Fibroblast of skin of scalp (primary cell): ENCODE measurements at regions not wholly inside any gene's neighbourhood (a gene's known extent, or its start where the extent isn't known, plus 50 kb on each side); places are given as distances from the start of the nearest gene placed in this dataset.
A peak's percentile ranks its signal among the peaks of the same experiment; 100 is the strongest.
"Not testable (repeated sequence)": the region's sequence is repeated elsewhere in the genome, so short reads cannot be mapped to it uniquely, and the experiment has no call there.

Source experiments
- DNase-seq: peaks from one replicate; pipeline ENCODE4 v3.0.0-alpha.2; 2013

DNA sequence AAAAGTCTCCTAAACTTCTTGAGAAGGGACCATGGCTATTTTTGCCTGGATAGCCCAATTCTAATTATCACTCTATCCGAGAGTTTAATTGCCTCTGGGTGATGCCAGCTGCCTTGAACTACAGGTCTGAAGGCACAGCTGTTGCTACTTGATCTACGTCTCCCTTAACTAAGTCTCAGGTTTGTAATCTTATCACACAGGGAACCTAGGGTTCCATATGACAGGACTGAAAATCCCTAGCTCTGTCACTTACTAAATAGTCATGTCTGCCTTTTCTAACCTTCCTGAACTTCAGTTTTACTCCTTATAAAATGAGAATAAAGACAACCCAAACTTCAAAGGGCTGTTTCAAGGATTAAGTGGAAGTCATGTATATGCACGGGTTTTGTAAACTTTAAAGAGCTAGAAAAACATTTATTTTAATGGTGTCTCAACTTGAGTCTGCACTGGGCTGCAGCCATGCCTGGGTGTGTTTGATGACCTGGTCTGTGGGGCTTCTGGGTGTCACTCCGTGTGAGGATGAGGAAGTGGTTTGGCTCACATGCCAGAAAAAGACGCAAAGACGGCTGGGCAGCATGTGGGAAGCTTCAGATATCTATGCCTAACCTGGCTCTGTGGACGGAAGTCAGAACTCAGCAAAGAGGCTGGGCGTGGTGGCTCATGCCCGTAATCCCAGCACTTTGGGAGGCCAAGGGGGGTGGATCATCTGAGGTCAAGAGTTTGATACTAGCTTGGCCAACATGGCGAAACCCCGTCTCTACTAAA, 129.3 kb upstream of the SLC44A1 start:
- DNase-seq, result no peak

DNA sequence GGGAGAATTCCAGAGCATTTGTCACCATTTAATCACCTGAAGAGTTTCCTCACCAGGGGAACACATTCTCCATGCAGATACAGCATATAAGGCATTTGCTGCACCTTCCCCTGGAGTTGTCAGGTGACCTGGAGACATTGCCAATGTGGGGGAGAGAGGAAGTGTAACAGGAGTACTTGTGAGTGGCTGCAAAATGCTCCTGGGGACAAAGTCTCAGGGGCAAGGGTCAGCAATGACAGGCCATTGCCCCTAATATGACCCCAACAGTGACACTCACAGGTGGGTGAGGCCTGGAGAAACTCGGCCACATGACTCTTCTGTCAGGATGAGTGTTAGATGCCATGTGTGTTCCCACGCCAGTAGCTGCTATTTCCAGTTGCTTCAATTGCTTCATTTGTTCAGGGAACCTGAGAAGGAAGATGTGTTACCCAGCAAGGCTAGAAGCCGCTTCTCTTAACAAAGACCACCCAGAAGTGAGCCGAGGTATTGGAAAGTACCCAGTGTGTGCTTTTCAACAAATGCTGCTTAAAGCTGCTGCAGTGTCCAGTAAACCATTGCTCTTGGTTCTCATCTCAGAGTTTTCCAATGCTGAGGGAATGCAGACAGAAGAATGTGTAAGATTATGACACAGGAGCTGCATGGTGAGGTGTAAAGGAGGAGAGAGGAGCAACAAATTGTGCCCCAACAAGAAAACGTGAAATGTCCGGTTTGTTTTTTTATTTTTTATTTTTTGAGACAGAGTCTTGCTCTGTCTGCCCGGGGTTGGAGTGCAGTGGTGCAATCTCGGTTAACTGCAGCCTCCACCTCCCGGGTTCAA, 128.2 kb upstream of the SLC44A1 start:
- DNase-seq, result no peak

DNA sequence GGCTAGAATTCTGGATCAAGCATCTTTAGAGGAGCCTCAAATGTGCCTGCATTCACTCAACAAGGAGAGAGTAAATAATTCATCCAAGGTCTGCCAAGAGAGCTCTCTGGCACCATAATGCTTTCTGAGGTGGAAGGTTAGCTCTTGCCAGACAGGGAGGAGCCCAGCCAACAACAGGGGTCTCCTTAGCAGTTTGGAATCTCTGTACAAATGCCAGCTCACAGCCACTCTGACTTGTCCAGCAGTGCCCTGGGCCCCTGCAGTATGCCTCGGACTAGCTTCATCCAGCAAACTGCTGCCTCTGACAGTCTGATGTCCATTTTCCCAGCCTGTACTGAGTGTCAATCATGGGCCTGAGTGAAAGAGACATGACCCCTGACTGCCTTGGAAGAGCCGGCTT, 127.2 kb upstream of the SLC44A1 start:
- DNase-seq, result no peak

DNA sequence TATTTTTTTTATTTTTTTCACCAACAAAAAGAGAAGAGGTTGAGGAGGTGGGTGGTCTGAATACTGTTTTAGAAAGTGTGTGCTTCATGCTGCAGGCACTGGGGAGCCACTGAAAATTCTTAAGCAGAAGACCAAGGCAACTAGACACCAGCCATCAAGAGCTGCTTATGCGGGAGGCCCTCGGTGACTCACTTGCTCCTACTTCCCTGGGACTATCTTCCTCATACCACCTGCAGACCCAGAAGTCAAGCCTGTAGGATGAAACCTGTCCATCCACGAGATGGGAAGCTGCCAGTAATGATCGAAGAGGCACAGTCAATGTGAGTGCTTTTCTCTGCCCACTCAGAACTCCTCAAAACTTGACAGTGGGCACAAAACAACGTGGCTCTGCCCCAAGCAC, 125.8 kb upstream of the SLC44A1 start:
- DNase-seq, result no peak

DNA sequence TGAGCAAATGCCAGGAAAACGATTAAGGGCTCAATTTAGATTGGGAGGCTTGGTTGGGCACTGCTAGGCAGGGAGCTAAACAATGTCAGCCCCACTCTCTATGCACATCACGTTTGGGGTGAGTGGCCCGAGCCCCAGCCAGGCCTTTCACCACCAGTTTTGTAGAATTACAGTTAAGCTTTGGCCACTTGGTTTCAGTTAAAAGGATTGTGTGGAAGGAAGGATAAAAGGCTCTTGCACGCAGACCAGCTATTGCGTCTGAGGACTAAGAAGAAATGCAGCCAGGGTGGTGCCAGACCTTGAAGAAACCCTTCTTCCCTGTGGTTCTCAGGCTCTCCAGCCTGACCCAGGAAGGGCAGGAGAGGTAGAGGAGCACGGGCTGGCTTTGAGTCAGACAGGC, 125.3 kb upstream of the SLC44A1 start:
- no peak for DNase-seq

DNA sequence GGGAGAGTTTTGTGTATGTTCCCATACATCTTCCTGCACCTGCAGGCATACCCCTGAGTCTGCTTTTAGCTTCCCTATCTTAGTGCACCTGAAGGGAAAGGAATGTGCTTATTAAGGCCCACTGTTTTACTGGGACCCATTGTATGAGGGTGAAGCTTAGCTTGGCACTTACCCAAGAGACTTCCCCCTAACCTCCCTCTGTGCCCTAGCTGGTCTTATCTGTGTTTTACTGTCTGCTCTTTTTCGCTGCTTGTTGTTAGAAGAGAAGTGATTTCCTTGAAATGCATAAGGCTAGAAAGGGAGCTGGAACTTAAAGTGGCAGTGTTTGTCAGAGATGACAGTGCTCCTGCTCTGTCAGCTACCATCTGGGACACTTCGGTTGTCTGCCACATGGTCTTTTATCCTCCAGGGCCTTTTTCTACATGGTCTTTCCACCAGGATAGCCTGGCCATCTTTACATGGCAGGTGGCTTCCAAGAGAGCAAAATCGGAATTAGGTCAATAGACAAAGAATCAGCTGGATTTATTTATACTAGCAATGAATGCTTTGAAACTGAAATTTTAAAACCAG, 122.5 kb upstream of the SLC44A1 start:
- no peak for DNase-seq

DNA sequence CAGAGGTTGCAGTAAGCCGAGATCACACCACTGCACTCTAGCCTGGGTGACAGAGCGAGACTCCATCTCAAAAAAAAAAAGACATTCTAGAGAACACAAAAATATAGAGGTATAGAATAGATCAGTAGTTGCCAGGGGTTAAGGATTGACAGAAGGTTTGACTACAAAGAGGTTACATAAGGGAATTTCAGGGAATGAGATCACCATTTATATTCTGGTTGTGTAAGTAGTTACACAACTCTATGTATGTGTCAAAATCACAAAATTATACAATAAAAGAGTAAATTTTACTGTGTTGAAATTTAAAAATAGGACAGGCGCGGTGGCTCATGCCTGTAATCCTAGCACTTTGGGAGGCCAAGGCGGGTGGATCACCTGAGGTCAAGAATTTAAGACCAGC, 119.9 kb upstream of the SLC44A1 start:
- DNase-seq, result not testable (repeated sequence)

DNA sequence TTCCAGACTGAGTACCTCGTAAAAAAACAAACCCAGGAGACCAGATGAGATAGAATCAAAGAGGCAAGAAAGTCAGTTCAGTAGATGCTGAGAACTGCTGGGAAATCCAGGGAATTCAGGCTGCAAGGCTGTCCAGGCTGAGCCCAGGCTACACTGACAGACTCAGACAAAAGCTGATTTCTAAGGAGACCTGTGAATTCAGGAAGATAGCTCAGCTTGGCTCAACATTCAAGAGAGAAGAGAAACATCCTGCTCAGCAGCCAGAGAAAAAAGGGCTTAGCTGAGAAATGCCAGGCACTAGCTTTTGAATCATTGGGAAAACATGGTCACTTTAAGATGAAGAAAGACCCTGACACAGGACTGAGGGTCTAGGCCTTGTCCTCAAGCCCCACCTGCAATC, 118.2 kb upstream of the SLC44A1 start:
- no peak for DNase-seq

DNA sequence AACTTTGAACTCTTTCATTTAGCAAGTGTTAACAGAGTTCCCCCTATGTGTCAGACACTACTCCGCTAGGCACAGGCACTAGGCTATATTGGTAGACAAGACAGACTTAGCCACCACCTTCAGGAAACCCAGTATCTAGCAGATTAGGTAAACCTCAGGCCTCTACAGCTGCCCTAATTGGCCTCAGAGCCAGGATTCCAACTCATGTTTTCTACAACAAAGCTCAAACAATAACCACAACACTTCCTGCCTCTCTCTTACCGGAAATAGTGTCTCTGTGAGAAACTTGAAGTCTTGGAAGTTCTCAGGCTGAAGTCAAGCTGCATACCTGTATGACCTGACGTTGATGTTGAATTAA, 116.6 kb upstream of the SLC44A1 start:
- no peak for DNase-seq

DNA sequence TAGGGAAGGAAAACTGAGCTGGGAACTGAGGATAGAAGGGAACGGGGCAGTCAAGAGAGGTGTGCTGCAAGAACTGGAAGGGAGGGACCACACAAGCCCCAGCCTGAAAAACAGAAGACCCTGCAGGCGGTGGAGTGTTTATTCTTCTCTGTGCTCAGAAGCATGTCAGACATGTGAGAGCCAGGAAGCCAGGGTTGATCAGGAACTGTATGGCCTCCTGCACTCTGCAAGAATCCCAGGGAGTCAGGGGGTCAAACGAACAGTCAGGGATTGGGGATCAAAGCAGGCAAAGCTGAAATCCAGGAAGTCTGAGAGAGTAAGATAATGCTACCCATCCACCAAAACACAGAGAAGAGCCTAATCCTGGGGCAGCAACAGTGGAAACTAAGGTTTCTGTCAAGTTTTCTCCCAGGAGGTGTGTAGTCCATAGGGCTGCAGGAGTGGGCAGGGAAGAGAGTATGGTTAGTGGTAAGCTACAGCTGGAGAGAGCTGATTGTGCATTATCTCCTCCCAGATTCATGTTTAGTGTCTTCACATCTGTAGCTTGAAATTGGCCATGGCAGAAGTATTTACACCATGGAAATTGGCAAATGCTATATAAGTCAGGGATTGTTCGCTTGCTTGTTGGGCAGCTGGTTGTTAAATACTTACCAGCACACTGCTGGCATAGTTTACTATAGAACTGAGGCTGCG, 115.4 kb upstream of the SLC44A1 start:
- DNase-seq, result no peak

DNA sequence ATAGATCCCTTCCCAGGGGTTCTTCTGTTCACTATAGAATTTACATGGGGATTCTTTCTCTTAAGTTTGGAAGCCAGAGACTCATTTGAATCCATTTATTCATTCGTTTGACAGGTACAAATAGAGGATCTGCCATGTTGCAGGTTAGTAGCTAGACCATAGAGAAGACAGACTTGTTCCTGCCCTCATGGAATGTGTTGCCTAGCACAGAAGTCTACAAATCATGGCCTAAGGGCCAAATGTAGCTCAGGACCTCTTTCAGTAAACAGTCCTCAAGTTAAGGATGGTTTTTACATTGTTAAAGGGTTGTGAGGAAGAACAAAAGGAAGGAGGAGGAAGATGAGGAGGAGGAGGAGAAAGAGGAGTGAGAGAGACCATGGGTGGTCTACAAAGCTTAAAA, 114.7 kb upstream of the SLC44A1 start:
- no peak for DNase-seq

DNA sequence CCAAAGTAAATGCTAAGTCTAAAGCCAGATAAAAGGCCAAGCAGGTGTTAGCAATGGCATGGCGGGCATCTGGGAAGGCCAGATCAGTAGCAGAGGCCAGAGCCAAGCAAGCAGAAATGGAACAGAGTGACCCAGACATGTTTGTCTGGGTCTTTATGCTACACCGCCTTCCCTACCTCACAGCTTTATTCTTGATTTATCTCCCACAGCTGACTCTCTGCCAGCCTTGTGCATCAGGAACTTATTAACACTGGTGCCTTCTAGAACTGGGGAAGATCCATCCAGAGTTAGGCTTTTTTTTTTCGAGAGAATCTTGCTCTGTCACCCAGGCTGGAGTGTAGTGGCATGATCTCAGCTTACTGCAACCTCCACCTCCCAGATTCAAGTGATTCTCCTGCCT, 112.5 kb upstream of the SLC44A1 start:
- peak; percentile 40 for DNase-seq

DNA sequence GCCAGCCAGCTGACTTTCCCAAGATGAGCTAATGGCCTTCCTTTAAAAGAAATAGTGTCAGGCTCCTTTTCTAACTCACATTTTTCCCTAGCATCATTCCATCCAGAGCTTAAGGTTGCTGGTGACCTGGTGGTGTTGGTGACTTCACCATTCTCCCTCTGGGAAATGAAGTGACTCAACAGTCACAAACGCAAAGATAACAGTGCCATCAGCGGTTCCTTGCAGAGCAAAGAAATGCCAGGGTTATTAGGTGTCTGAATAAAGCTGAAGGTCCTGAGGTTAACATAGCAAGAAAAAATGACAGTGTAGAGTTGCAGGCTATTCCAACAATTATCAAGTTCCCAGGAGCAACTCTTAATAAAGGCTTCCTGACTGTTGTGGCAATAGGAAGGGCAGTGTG, 111.8 kb upstream of the SLC44A1 start:
- DNase-seq, result peak; percentile 91

DNA sequence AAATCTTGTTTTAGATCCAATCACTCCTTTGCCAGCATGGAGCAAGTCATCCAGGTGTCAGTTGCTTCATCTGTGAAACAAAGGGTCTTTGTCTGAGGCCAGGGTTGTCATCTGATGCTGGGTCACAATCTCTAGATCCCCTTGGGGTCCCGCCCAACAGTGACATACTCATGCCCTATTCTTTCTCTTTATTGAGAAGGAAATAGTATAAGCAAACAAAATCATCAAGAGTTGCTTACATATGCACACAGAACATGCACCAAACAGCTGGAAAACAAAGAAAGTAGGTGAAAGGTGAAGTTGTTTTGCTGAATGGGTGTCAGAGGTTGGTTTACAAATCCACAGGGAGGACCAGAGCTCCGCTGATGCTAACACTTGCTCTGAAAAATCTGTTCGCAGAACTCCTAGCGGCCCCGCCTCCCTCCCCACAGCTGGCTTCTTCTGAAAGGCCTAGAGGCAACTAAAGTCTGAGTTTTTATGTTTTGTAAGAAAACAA, 106.1 kb upstream of the SLC44A1 start:
- peak; percentile 64 for DNase-seq

DNA sequence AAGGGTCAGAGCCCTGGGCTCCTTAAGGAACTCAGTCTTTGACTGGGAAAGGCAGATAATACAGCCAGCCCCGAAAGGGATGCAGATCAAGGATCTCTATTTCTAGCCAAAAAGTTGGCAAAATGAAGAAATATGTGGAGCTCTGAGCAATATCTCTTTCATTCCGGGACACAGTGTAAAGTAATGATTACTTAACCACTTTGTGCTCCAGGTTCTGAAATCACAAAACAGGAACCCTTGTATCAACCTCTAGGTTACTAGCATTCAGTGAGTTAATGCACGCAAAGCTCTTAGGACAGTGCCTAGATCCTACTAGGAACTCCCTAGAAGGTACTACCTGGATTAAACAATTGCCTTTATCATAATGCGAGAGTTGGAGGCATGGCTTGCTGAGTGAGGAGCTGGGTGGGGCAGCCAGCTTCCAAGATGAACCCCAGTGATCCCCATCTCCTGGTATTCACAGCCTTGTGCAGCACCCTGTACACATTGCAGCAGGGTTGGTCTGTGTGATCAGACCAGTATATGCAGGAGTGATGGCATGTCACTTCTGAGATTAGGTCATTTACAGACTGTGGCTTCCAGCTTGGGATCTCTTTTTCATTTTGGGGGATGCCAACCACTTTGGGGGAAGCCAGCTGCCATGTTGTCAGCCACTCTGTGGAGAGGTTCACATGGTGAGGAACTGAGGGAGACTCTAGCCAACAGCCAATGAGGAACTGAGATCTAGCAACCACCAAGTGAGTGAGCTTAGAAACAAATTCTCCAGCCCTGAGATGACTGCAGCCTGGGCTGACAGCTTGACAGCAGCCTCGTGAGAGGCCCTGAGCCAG, 103.1 kb upstream of the SLC44A1 start:
- no peak for DNase-seq

DNA sequence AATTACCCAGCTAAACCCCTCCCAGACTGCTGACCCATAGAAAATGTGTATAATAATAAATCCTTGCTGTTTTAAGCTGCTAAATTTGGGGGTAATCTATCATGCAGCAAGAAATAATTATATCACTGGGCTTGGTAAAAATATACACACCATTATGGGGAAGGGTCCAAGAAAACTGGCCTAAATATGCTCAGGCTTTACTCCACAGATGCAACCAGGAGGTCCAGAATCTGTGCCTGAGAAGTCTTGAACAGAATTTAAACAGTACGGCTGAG, 102.5 kb upstream of the SLC44A1 start:
- no peak for DNase-seq

DNA sequence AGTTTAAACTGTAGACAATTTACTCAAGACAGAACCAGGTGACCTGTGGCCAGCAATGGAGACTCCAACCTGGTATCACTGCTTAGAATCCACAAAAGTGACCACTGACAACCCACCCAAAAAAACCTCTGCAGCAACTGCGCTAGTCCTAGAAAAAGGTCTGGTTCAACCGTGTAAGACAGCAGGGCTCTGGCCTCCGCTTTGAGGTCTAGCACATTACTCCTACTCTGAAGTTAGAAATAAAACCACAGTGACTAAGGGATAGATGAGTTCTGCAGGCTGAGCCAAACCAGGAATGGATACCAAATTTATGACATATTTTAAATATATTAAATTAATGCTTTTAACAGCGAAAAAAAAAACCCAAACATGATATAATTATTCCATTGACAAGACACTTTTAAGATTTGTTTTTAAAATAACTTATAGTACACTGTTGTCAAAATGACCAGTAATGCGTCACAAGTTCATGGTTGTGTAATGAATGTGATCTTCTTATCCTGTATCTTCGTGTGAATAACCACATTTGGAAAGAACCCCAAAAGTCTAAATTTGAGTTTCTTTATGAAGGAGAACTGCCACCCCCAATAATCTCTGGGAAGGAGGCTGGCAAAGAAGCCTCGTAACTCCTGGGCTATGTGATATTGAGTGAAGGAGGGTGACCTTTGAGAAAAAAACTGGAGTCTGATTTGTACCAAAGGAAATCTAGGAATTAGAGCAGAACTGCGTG, 101.9 kb upstream of the SLC44A1 start:
- peak; percentile 55 for DNase-seq

DNA sequence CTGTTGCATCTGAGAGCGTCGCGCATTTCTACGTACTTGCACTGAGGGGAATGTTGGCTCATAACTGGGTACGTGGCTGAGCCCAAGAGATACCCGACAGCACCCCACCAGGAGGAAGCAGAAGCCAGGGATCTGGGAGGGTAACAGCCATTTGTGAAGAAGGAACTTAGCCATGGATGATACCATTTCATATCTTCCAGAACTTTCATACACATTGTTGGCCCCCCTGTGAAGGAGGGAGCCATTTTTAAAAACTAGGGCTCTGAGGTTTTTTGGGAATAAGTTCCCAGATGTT, 101.4 kb upstream of the SLC44A1 start:
- no peak for DNase-seq

DNA sequence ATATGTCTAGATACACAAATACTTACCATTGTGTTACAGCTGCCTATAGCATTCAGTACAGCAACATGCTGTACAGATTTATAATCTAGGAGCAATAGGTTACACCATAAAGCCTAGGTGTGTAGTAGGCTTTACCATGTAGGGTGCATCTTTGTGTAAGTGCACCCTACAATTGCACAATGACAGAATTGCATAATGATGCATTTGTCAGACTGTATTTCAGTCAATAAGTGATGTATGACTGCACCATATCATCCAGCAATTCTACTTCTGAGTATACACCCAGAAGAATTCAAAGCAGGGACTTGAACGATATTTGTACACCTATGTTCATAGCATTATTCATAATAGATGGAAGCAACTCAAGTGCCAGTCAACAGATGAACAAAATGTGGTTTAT, 100.4 kb upstream of the SLC44A1 start:
- DNase-seq, result no peak

DNA sequence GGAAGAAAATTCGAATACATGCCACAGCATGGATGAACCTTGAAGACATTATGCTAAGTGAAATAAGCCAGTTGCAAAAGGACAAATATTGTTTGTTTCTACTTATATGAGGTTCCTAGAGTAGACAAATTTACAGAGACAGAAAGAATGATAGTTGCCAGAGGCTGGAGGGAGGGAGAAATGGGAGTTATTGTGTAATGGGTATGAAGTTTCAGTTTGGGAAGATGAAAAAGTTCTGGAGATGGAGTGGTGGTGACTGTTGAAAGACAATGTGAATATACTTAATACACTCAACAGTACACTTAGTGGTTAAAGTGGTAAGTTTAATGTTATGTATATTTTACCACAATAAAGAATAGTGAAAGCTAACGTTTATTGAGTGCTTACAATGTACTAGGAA, 99.6 kb upstream of the SLC44A1 start:
- no peak for DNase-seq

DNA sequence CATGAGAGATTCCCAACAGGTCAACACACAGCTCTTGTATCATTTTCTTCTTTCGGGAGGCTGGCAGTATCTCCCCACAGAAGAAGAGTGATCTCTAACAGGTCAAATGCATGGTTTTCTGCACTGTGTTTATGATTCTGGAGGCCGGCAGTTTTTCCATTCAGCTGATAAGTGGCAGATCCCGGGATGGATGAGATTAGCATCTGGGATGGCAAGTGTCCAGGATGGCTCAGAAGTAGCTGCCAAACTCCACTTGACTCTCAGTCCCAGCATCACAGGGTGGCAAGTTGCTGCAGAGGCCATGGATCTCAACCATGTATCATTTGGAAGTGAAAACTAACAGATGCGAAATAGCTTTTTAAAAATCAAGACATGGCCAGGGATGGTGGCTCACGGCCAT, 97.8 kb upstream of the SLC44A1 start:
- DNase-seq, result no peak
